Activated CD4-positive, alpha-beta T cell treated with anti-CD3 and anti-CD28 coated beads, Interleukin-2, amount 10 ng/mL, durations not matched to agents 24 days and 14 days (primary cell): ENCODE measurements at regions not wholly inside any gene's neighbourhood (a gene's known extent, or its start where the extent isn't known, plus 50 kb on each side); places are given as distances from the start of the nearest gene placed in this dataset.
"Not testable (repeated sequence)": the region's sequence is repeated elsewhere in the genome, so short reads cannot be mapped to it uniquely, and the experiment has no call there.

Source experiments
- DNase-seq: peaks from one replicate; pipeline ENCODE4 v3.0.0; 2022
- H3K27ac Mint-ChIP-seq: one replicate; pipeline ENCODE4 v1.8.0; 2022; ENCODE audit warnings: mild to moderate bottlenecking, mixed read lengths
- H3K27me3 Mint-ChIP-seq: one replicate; pipeline ENCODE4 v1.8.0; 2022; ENCODE audit warnings: mixed read lengths
- H3K36me3 Mint-ChIP-seq: one replicate; pipeline ENCODE4 v1.8.0; 2022; ENCODE audit warnings: low read depth, mild to moderate bottlenecking, mixed read lengths
- H3K4me1 Mint-ChIP-seq: one replicate; pipeline ENCODE4 v1.8.0; 2021; ENCODE audit warnings: mixed read lengths
- H3K4me3 Mint-ChIP-seq: one replicate; pipeline ENCODE4 v1.8.0; 2022; ENCODE audit warnings: mild to moderate bottlenecking, moderate library complexity, mixed read lengths
- H3K9me3 Mint-ChIP-seq: one replicate; pipeline ENCODE4 v1.8.0; 2021; ENCODE audit warnings: mixed read lengths
- intact Hi-C: fragments of 100-400 bp; cut with micrococcal nuclease; formaldehyde crosslinking; loops from one replicate; pipeline ENCODE4 v1.15.1; 2023

- H3K36me3 Mint-ChIP-seq, intact Hi-C loops, H3K4me3 Mint-ChIP-seq, H3K27ac Mint-ChIP-seq, H3K4me1 Mint-ChIP-seq, DNase-seq, H3K9me3 Mint-ChIP-seq, H3K27me3 Mint-ChIP-seq: not testable (repeated sequence)
Measured at GRCh38 chr4:66561465-66562053, 891.3 kb upstream of the EPHA5 start.

DNA sequence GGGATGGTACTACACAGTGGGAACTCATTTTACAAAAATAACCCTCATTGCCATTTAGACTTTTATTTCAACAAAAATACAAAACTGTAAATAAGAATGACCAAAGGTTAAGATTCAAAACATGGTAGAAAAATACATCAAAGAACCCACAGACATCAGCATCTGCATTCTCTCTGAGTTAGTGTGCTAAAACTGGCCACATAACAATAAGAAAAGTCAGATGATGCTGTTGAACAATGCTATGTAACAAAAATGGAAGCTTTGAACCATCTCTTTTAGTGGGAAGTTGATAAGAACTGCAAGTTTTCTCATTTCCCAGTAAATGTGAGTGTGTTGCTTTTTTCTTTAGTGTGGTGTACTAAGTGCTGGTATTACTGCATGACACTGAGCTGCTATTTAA is 888.4 kb upstream of the EPHA5 start:
- H3K4me1 Mint-ChIP-seq: no peaks in the 10 kb centered on the region
- intact Hi-C loops: no loop called here
- H3K4me3 Mint-ChIP-seq: no peak overlapping the region
- no peaks in the 10 kb centered on the region for H3K36me3 Mint-ChIP-seq
- no peaks in the 10 kb centered on the region for H3K9me3 Mint-ChIP-seq
- no peak overlapping the region for H3K27ac Mint-ChIP-seq
- no peaks in the 10 kb centered on the region for H3K27me3 Mint-ChIP-seq
- no peak for DNase-seq

- Mint-ChIP-seq H3K27me3 (no peaks in the 10 kb centered on the region), H3K4me3 (no peak overlapping the region), H3K27ac (no peak overlapping the region), H3K9me3 (no peaks in the 10 kb centered on the region), H3K4me1 (no peaks in the 10 kb centered on the region), H3K36me3 (no peaks in the 10 kb centered on the region)
- no peak for DNase-seq
- intact Hi-C loops: no loop called here
Measured at GRCh38 chr4:66556651-66557278, 886.5 kb upstream of the EPHA5 start.

DNA sequence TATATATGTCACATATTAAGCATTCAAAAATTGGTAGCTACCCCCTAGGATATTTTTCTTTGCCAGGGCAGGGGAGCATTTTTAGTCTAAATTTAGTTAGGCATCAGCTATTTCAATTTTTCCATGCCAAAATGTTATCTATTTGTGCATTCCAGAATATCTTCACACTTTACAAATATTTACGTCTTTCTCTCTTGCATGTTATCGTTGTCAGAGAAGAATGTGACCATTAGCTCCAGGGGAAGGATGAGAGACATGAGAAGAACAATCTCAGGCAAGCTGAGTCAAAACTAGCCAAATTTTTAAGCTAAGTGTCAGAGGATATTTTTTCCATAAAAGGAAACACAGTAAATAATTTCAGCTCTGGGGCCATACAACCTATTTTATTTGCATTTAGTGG is 885.0 kb upstream of the EPHA5 start:
- no peaks in the 10 kb centered on the region for H3K4me1 Mint-ChIP-seq
- no peak overlapping the region for H3K4me3 Mint-ChIP-seq
- H3K27me3 Mint-ChIP-seq: no peaks in the 10 kb centered on the region
- no peaks in the 10 kb centered on the region for H3K9me3 Mint-ChIP-seq
- no peak overlapping the region for H3K27ac Mint-ChIP-seq
- intact Hi-C loops: no loop called here
- DNase-seq: no peak
- H3K36me3 Mint-ChIP-seq: no peaks in the 10 kb centered on the region

DNA sequence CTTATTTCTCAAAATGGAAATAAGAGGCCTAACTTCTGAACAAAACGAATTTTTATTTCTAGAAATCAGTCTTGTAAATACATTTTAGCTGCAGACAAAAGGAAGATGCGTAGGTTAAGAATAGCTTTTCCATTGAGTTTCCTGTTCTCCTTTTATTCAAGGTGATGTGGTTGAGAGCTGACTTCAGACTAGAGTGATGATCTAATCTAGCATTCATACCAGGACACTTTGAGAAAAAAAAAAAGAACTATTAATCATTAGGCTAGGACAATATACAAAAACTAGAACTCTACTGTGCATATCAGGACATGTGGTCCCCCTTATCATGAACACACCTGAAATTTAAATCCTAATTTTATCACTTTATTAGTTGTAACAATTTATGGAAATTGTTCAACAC is 884.5 kb upstream of the EPHA5 start:
- no peak overlapping the region for H3K4me3 Mint-ChIP-seq
- intact Hi-C loops: no loop called here
- no peaks in the 10 kb centered on the region for H3K4me1 Mint-ChIP-seq
- DNase-seq: no peak
- H3K36me3 Mint-ChIP-seq: no peaks in the 10 kb centered on the region
- H3K27me3 Mint-ChIP-seq: no peaks in the 10 kb centered on the region
- no peaks in the 10 kb centered on the region for H3K9me3 Mint-ChIP-seq
- no peak overlapping the region for H3K27ac Mint-ChIP-seq

GRCh38 chr4:66545301-66545700 is 875.0 kb upstream of the EPHA5 start:
- H3K4me1 Mint-ChIP-seq, H3K36me3 Mint-ChIP-seq, intact Hi-C loops, H3K4me3 Mint-ChIP-seq, H3K27ac Mint-ChIP-seq, H3K27me3 Mint-ChIP-seq, DNase-seq, H3K9me3 Mint-ChIP-seq: not testable (repeated sequence)

- Mint-ChIP-seq H3K27ac (no peak overlapping the region), H3K4me1 (no peaks in the 10 kb centered on the region), H3K27me3 (no peaks in the 10 kb centered on the region), H3K4me3 (no peak overlapping the region), H3K9me3 (peaks cover 10% of the 10 kb centered on the region), H3K36me3 (no peaks in the 10 kb centered on the region)
- no peak for DNase-seq
- intact Hi-C loops: no loop called here
Measured at GRCh38 chr4:66544281-66544680, 874.0 kb upstream of the EPHA5 start.

- H3K36me3 Mint-ChIP-seq: no peaks in the 10 kb centered on the region
- no peak overlapping the region for H3K27ac Mint-ChIP-seq
- intact Hi-C loops: no loop called here
- H3K9me3 Mint-ChIP-seq: peaks cover 8% of the 10 kb centered on the region
- no peaks in the 10 kb centered on the region for H3K4me1 Mint-ChIP-seq
- no peaks in the 10 kb centered on the region for H3K27me3 Mint-ChIP-seq
- H3K4me3 Mint-ChIP-seq: no peak overlapping the region
- DNase-seq: no peak
Measured at GRCh38 chr4:66539745-66540144, 869.5 kb upstream of the EPHA5 start.

DNA sequence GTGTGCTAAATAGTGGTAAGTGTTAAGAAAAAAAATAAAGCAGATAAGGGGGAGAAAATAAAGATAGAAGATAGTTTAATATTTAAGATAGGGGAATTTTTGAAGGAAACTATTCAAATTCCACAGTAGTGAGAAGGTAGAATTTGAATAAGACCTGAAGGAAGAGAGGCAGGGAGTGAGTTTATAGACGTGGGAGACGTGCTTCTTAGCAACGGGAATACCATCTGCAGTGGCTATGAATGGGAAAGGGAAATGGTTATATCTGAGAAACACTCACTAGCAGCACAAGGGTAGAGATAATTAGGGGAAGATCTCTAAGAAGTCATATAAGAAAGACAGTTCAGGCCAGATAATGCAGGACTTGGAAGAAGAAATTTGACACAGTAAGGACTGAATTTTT is 854.5 kb upstream of the EPHA5 start:
- H3K9me3 Mint-ChIP-seq: no peaks in the 10 kb centered on the region
- intact Hi-C loops: no loop called here
- H3K4me1 Mint-ChIP-seq: no peaks in the 10 kb centered on the region
- no peaks in the 10 kb centered on the region for H3K36me3 Mint-ChIP-seq
- DNase-seq: no peak
- H3K27me3 Mint-ChIP-seq: no peaks in the 10 kb centered on the region
- H3K27ac Mint-ChIP-seq: no peak overlapping the region
- H3K4me3 Mint-ChIP-seq: no peak overlapping the region

DNA sequence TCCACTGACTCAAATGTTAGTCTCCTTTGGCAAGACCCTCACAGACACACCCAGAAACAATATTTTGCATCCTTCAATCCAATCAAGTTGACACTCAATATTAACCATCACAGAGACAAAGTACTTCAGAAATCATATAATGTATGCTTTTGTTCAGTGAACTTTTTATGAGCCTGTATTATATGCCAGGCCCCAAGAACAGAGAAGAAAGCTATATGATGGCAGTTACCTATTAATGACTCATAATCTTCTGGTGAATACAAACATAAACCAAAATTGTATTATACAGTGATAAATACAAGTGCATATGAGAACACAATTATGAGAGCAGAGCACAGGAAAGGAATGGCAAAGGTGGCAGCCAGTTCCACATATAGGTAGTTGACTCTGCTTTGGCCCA is 852.0 kb upstream of the EPHA5 start:
- H3K27me3 Mint-ChIP-seq: no peaks in the 10 kb centered on the region
- H3K27ac Mint-ChIP-seq: no peak overlapping the region
- intact Hi-C loops: no loop called here
- H3K36me3 Mint-ChIP-seq: no peaks in the 10 kb centered on the region
- H3K9me3 Mint-ChIP-seq: no peaks in the 10 kb centered on the region
- no peaks in the 10 kb centered on the region for H3K4me1 Mint-ChIP-seq
- H3K4me3 Mint-ChIP-seq: no peak overlapping the region
- no peak for DNase-seq

GRCh38 chr4:66516940-66517339 is 846.7 kb upstream of the EPHA5 start:
- Mint-ChIP-seq H3K27me3 (no peaks in the 10 kb centered on the region), H3K9me3 (no peaks in the 10 kb centered on the region), H3K4me1 (no peaks in the 10 kb centered on the region)

GRCh38 chr4:66506985-66507384 is 836.7 kb upstream of the EPHA5 start:
- H3K27ac Mint-ChIP-seq: no peak overlapping the region

More at GRCh38 chr4:66516940-66517339, 846.7 kb upstream of the EPHA5 start:
- no peak for DNase-seq
- Mint-ChIP-seq H3K36me3 (no peaks in the 10 kb centered on the region), H3K4me3 (no peak overlapping the region), H3K27ac (no peak overlapping the region)
- intact Hi-C loops: no loop called here

GRCh38 chr4:66501997-66502396 is 831.7 kb upstream of the EPHA5 start:
- Mint-ChIP-seq H3K4me3 (no peak overlapping the region), H3K36me3 (no peaks in the 10 kb centered on the region), H3K27me3 (no peaks in the 10 kb centered on the region), H3K4me1 (no peaks in the 10 kb centered on the region), H3K9me3 (no peaks in the 10 kb centered on the region), H3K27ac (no peak overlapping the region)
- intact Hi-C loops: no loop called here
- no peak for DNase-seq

More at GRCh38 chr4:66506985-66507384, 836.7 kb upstream of the EPHA5 start:
- no peaks in the 10 kb centered on the region for H3K36me3 Mint-ChIP-seq
- no peaks in the 10 kb centered on the region for H3K4me1 Mint-ChIP-seq
- no peaks in the 10 kb centered on the region for H3K27me3 Mint-ChIP-seq
- H3K9me3 Mint-ChIP-seq: no peaks in the 10 kb centered on the region
- DNase-seq: no peak
- intact Hi-C loops: no loop called here
- no peak overlapping the region for H3K4me3 Mint-ChIP-seq

- Mint-ChIP-seq H3K4me3 (no peak overlapping the region), H3K9me3 (no peaks in the 10 kb centered on the region), H3K27ac (no peak overlapping the region), H3K36me3 (no peaks in the 10 kb centered on the region), H3K27me3 (no peaks in the 10 kb centered on the region), H3K4me1 (no peaks in the 10 kb centered on the region)
- intact Hi-C loops: no loop called here
- no peak for DNase-seq
Measured at GRCh38 chr4:66490729-66491128, 820.4 kb upstream of the EPHA5 start.
